UCSD-AML1 (cell line): ENCODE measurements at regions not wholly inside any gene's neighbourhood (a gene's known extent, or its start where the extent isn't known, plus 50 kb on each side); places are given as distances from the start of the nearest gene placed in this dataset.
"Not testable (repeated sequence)": the region's sequence is repeated elsewhere in the genome, so short reads cannot be mapped to it uniquely, and the experiment has no call there.

Experiments
- DNase-seq: peaks from one replicate; lab custom pipeline; 2025; ENCODE audit not compliant: unreplicated experiment; lab: John Stamatoyannopoulos, UW

DNA sequence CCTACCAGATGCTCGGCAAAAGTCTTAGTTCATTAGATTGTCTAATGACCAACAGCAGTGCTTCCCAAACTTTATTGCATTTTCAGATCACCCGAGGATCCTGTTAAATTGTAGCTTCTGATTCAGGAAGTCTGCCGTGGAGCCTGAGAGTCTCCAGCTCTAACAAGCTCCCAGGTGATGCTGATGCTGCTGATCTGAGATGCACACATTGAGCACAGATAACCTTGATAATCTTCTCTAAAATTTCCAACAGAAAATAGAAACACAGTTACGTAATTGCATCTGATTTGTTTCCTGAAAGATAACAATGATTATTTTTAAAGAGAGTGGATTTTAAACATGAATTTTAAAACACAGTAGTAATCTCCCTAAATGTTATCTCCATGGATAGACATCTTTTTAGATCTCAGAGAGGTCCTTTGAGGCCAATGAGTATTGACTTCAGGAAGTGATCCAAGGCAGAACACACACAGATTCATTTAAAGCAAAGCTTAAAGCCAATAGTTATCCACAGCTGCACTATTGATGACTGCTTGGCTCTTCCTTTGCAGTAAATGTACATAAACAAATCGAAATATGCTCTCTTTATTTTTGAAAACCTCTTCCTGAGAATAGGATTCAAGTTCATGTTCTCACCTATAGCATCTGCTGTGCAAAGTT lies 122.8 kb upstream of the TNPO1 start:
- DNase-seq: no peak

DNA sequence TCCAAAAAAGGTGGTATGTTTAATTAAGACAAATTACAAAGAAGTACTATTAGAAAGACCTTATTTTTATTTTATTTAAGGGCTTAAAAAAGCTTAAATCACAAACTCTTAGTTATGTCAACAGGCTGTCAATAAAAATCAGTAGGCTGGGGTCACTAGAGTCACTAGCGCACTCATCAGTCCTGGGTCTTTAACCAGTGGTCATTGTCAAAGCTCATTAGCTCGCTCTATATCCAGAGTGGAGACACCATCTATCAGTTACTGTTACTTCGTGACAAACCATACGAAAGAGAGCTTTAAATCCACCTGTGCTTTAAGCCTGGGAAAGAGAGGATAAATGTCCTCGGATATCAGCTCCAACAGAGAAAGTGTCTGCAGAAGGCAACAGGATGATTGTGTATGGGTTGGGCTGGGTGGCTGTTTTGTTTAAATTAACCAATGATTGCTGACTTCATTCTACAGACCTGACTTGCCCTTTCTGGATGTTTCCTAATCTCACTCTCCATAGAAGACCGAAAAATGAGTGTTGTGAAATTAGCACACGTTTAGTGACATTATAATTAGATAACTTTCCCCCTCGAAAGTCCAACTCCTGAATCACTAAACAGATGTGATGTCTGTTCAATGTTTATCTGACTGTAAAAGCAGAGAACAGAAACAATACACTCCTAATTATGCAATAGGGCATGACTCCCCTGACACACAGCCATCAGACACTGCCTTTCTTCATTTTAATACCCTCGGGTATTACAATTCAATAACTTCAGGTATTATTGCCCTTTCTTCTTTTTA lies 123.6 kb upstream of the TNPO1 start:
- DNase-seq: no peak

DNA sequence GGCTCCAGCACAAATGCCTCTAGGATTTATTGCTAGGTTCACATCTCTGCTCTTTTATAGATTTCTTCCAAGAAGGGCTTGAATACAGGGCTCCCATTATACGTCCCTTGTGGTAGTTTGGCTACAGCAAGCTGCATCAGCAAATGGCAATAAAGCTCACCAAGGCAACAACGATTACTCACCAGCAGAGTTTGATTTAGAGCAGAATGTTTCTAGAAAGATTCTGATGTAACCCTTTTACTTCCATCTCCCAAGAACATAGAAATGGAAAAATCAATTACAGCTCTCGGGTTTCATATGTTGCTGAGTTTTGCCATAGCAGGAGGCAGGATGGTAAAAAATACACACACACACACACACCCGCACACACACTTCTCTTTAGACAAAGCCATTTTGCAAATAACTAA lies 124.2 kb upstream of the TNPO1 start:
- DNase-seq: no peak

- DNase-seq: no peak
Observed at GRCh38 chr5:72691751-72692150, 124.7 kb upstream of the TNPO1 start.

- no peak for DNase-seq
Observed at GRCh38 chr5:72688916-72689315, 127.5 kb upstream of the TNPO1 start.

- DNase-seq: no peak
Observed at GRCh38 chr5:72687288-72687687, 129.2 kb upstream of the TNPO1 start.

DNA sequence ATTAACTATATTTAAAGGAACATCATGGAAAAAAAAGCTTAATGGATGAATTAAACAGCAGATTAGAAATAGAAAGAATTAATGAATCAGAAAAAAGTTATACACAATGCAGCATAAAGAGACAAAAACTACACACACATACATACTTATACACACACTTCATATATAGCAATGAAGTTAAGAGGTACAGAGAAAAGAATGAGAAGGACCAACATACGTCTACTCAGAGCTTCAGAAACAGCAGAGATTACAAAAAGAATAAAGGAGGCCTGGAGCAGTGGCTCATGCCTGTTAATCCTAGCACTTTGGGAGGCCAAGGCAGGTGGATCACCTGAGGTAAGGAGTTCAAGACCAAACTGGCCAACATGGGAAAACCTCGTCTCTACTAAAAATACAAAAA lies 133.9 kb upstream of the TNPO1 start:
- no peak for DNase-seq

DNA sequence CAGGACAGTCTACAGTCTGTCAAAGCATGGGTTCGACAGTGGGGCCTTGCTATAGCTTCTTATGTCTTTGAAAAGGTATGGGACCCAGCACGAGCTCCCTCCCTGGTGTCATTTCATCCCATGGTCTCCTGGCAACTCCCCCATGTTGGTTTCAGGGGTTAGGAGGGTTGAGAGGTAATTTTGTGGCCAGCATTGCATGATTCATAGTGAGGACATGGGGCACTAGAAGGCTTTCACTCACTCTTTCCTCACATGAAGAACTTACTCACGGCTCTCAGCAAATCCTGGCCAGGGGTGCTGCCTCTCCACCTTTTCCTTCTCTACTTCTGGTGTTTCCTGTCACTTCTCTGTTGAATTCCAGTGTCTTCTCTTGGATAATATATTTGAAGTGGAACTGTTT lies 134.7 kb upstream of the TNPO1 start:
- DNase-seq: no peak

DNA sequence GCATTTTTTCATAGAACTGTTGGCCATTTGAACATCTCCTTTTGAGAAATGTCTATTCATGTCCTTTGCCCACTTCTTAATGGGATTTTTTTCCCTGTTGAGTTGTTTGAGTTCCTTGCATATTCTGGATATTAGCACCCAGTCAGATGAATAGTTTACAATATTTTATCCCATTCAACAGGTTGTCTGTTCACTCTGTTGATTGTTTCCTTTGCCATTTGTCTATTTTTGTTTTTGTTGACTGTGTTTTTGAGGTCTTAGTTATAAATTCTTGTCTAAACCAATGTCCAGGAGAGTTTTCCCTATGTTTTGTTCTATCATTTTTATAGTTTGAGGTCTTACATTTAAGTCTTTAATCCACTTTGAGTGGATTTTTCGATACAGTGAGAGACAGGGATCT lies 139.0 kb upstream of the TNPO1 start:
- DNase-seq: no peak

GRCh38 chr5:72676831-72677230 lies 139.6 kb upstream of the TNPO1 start:
- DNase-seq: not testable (repeated sequence)

DNA sequence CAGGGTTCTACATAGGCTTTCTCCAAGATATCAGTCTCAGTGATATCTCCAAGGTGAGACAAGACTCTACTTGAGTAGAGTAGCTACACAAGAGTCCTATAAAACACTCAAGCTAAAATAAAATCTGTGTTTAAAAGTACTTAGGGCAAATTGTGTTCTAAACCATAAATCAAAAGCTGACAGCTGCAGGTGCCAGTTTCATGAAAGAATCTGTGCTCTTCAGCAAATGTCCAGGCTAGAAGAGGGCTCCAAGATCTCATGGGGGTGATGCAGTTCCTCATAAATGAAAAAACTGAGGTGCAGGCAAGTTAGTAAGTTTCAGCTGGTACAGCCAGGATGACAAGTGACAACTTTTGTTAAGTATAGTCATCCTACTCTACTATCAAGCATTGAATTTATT lies 142.8 kb upstream of the TNPO1 start:
- no peak for DNase-seq

DNA sequence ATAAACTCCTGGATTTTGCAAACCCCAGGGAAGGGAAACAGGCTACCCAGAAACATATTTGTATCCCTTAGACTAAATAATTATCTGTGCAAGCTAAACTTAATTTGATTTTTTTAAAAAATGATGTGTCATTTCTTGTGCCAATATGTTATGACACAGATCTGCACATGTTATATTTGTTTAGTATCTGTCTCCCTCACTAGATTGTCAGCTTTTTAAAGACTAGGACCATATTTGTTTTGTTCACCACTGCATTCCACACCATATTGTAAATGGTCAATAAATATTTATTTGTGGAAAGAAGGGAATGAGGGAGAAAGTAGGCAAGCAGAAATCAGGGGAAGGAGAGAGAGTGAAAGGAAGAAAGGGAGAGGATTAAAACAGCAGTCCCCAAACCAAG lies 143.3 kb upstream of the TNPO1 start:
- no peak for DNase-seq

- no peak for DNase-seq
Observed at GRCh38 chr5:72667708-72668107, 148.8 kb upstream of the TNPO1 start.

DNA sequence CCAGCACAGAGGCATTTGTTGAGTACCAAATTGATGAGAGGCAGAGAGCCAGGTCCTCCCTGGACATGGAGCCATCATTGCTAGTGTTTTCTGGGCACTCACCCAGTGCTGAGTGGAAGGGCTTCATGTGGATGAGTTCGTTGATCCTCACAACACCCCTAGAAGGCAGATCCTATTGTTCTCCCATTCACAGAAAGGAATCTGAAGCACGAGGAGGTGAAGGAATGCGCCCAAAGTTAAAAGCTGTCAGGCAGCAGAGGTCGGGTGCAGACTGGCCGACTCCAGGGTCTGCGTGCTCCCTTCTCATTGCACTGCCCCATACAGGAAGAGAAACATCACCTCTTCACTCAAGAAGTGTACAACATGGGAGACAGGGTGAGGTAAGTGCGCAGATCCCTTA lies 153.5 kb upstream of the TNPO1 start:
- DNase-seq: no peak

DNA sequence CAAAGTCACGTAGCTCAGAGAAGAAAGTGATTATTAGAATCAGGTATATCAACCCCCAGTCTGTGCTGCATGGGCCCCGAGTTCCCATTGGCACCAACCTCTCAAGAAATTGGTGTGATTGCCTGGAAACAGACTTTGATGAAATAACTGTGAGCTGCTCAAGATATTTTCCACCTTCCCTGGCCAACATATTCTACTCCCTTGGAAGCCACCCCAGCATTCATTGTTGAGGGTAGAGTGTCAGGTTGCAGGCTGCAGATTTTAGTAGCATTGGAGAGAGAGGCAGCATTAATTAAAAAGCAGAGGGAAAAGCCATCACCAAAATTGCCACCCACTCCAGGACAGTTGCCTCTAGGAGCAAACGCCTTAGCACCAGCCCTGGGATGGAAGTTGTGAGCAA lies 154.2 kb upstream of the TNPO1 start:
- no peak for DNase-seq

DNA sequence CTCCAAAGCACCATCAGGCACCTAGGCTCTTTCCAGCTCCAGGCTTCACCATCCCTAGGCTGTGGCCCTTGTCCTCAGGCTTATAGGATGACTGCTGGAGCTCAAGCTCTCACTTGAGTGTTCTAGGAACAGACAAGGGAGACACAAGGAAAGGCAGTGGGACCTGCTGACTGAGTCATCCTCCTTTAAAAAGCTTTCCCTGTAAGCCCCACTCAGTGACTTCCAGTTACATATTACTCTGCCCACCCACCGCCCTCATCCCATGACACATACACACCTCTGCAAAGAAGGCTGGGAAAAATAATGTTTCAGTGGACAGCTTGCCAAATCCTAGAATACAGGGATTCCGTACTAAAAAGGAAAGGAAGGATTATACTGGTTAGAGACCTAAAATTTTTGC lies 154.2 kb upstream of the ZNF366 start:
- no peak for DNase-seq

- no peak for DNase-seq
Observed at GRCh38 chr5:72659726-72660125, 152.5 kb upstream of the ZNF366 start.

DNA sequence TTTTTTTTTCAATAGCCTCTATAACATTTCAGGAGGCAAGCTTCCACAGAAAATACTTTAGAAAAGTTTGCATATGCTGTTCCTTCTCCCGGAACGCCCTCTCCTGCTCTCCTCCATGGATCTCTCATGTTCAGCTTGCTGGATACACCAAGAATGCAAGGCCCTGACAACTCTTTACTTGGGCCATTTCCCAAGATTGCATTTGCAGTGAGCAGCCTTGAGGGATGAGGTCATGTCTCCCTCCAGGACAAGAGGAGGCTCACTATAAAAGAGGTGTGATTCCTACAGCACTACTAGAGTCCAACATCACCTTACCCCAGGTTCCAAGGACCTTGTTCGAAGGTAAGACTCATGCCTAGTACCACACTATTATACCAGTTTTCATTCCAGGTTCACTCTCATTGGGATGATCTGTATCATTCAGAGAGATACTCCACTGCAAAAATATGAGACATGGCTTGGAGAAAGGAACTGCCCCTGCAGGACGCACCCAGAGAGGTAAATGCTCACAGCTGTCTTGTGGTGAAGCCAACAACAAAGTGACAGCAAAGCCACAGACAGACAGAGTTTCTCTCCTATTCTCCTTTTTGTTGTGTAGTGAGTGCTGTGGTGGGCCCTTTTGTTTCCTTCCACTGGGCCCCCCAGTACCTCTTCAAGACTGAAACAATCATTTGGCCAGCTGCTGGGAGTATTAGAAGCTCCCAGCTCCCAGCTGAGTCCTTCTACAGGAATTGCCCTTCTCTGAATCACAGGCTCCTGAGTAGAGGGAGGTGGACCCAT lies 151.7 kb upstream of the ZNF366 start:
- DNase-seq: no peak

DNA sequence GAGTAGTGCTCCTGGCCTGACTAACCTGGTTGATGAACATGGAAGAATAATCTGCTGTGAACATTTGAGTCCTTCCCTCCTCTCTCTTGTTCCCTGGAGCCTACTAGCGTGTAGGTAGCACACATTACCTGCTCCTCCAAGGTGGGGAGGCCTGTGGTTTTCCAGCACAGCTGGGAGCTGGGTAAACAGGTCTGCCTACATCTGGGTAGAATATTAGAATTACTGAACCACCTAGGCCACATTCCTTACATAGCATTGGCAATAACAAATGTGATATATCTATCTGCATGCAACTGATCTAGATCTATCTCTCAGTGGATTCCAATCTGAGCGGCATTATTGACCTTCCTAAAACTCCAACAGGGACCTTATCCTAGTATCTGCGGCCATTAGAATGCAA lies 151.0 kb upstream of the ZNF366 start:
- DNase-seq: no peak

DNA sequence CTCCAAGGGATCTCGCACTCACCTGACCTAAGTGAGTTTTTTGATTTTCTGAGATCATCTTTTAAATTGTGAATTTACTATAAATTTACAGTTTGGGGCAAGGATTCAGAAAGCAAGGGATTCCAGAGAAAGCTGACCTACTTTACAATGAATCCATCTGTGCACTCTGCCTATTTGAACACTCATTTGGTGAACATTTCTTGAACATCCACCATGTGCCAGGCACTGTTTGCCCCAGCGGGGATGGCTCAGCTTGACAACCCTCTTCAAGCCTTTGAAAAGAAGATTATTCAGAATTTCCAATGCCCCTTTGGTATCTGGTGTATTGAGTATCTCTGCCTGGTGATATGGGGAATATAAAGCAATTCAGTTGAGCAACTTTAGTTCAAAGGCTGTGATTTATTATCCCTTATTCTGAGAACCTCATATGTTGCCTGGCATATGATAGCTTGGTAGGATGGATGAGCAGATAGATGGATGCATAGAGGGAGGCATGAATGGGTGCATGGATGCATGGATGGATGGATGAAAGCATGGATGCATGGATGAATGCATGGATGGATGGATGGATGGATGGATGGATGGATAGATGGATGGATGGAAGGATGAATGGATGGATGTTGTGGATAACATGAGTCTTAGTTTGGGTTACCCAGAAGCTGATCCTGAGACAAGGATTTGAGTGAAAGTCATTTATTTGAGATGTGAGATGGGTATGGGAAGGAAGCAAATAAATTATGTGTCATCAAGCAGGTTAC lies 149.7 kb upstream of the ZNF366 start:
- no peak for DNase-seq

GRCh38 chr5:72656331-72656730 lies 149.1 kb upstream of the ZNF366 start:
- no peak for DNase-seq
